ENCODE measurements at regions not wholly inside any gene's neighbourhood (a gene's known extent, or its start where the extent isn't known, plus 50 kb on each side); places are given as distances from the start of the nearest gene placed in this dataset.
A peak's percentile ranks its signal among the peaks of the same experiment; 100 is the strongest.

GRCh38 chr6:166826264-166826663 lies 130.1 kb downstream of the RNASET2 start:
- DNase-seq (no peak), ATAC-seq (no peak)
- Histone ChIP-seq H3K27ac (no peak overlapping the region), H3K36me3 (no peaks in the 10 kb centered on the region), H3K27me3 (peaks cover 0 to 10% (median 0%) of the 10 kb centered on the region in 7 donors), H3K9me3 (no peaks in the 10 kb centered on the region), H3K4me1 (peaks cover 0 to 5% (median 0%) of the 10 kb centered on the region in 9 donors), H3K4me3 (no peak overlapping the region)
- intact Hi-C loops (cut with DNase I): no loop called here
- no peak for TF ChIP-seq CTCF (IDR thresholded peaks at IDR 0.05)
- WGBS, 2 donors: 71 to 75% methylated on average over 6 of the region's 6 CpGs

- no peaks in the 10 kb centered on the region for H3K9me3 ChIP-seq
- peaks cover 0 to 5% (median 0%) of the 10 kb centered on the region in 9 donors for H3K4me1 ChIP-seq
- no peak overlapping the region for H3K4me3 ChIP-seq
- TF ChIP-seq CTCF (IDR thresholded peaks at IDR 0.05): no peak
- WGBS, 2 donors: 66 to 71% methylated on average over 6 of the region's 6 CpGs
- ATAC-seq: no peak
- no peaks in the 10 kb centered on the region for H3K36me3 ChIP-seq
- no peak for DNase-seq
- peaks cover 0 to 10% (median 0%) of the 10 kb centered on the region in 7 donors for H3K27me3 ChIP-seq
- intact Hi-C loops (cut with DNase I): no loop called here
- no peak overlapping the region for H3K27ac ChIP-seq
Measured at GRCh38 chr6:166825553-166826145, 130.7 kb downstream of the RNASET2 start.

- no peak overlapping the region for H3K4me3 ChIP-seq
- H3K27ac ChIP-seq: no peak overlapping the region
- peaks cover 0 to 5% (median 0%) of the 10 kb centered on the region in 9 donors for H3K4me1 ChIP-seq
- peaks cover 0 to 10% (median 0%) of the 10 kb centered on the region in 7 donors for H3K27me3 ChIP-seq
- DNase-seq: no peak
- 55 to 66% methylated on average over 9 to 10 of the region's 10 CpGs for WGBS, 2 donors
- no peaks in the 10 kb centered on the region for H3K36me3 ChIP-seq
- intact Hi-C loops (cut with DNase I): no loop called here
- no peak for ATAC-seq
- H3K9me3 ChIP-seq: no peaks in the 10 kb centered on the region
- TF ChIP-seq CTCF (IDR thresholded peaks at IDR 0.05): no peak
Measured at GRCh38 chr6:166824880-166825250, 131.5 kb downstream of the RNASET2 start.

- H3K27ac ChIP-seq: no peak overlapping the region
- peak in 1 of 8 donors; percentile 22 for ATAC-seq
Measured at GRCh38 chr6:166824146-166824879, 132.0 kb downstream of the RNASET2 start.

More at GRCh38 chr6:166824146-166824879, 132.0 kb downstream of the RNASET2 start:
- Histone ChIP-seq H3K9me3 (no peaks in the 10 kb centered on the region), H3K4me3 (no peak overlapping the region), H3K4me1 (peaks cover 0 to 5% (median 0%) of the 10 kb centered on the region in 9 donors), H3K36me3 (no peaks in the 10 kb centered on the region), H3K27me3 (peaks cover 0 to 10% (median 0%) of the 10 kb centered on the region in 7 donors)
- no peak for TF ChIP-seq CTCF (IDR thresholded peaks at IDR 0.05)
- no peak for DNase-seq
- 86 to 87% methylated on average over 10 of the region's 10 CpGs for WGBS, 2 donors
- intact Hi-C loops (cut with DNase I): no loop called here

Measured in heart right ventricle (tissue), 16 donors.